ENCODE measurements at regions not wholly inside any gene's neighbourhood (a gene's known extent, or its start where the extent isn't known, plus 50 kb on each side); places are given as distances from the start of the nearest gene placed in this dataset.

DNA sequence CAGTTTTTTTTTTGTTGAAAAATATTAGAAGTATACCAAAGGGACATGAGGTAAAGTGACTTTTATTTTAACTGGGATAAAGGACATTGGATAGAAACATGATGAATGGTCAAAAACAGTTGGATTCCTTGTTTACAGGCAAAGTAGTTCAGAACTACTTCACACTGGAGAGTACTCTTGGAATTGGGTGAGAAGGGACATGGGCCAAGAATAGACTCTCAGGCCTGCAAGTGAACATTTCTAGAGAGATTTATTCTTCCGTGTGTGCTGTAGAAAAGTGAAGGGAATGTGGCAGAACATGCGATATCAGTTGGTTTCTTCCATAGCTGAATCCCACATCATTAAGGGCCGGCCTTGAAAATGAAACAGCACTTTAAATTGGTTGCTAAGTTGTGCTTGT lies 290.5 kb downstream of the ADGRL2 start:
- TF ChIP-seq, protein P1, sequence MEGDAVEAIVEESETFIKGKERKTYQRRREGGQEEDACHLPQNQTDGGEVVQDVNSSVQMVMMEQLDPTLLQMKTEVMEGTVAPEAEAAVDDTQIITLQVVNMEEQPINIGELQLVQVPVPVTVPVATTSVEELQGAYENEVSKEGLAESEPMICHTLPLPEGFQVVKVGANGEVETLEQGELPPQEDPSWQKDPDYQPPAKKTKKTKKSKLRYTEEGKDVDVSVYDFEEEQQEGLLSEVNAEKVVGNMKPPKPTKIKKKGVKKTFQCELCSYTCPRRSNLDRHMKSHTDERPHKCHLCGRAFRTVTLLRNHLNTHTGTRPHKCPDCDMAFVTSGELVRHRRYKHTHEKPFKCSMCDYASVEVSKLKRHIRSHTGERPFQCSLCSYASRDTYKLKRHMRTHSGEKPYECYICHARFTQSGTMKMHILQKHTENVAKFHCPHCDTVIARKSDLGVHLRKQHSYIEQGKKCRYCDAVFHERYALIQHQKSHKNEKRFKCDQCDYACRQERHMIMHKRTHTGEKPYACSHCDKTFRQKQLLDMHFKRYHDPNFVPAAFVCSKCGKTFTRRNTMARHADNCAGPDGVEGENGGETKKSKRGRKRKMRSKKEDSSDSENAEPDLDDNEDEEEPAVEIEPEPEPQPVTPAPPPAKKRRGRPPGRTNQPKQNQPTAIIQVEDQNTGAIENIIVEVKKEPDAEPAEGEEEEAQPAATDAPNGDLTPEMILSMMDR (IDR thresholded peaks at IDR 0.05) = no peak
- no peak for TF ChIP-seq EZH2 (IDR thresholded peaks at IDR 0.05)
- TF ChIP-seq EZH2phosphoT487 (IDR thresholded peaks at IDR 0.05) = no peak
